HepG2 (cell line): ENCODE measurements at regions not wholly inside any gene's neighbourhood (a gene's known extent, or its start where the extent isn't known, plus 50 kb on each side); places are given as distances from the start of the nearest gene placed in this dataset.

Experiments
- ATAC-seq: fragments of 200-7000 bp; cut with Tn5 transposase; 3 replicates; pipeline ENCODE4 v1.9.1; 2020; ENCODE audit warnings: mild to moderate bottlenecking, moderate library complexity
- BruUV-seq: library from RNA; stranded (reverse); fragments of 400-500 nt; replicated peaks from 2 replicates; lab custom pipeline; 2021; lab: Mats Ljungman, UMichigan
- CTCF ChIA-PET: fragments of 300-600 bp; formaldehyde crosslinking; extraction: SDS; loops from one replicate; lab custom pipeline; 2021; ENCODE audit warnings: low total read pairs, inconsistent platforms, low intra/inter-chr PET ratio; lab: Yijun Ruan, JAX
- POLR2A ChIA-PET: fragments of 350-600 bp; sonication (Branson Sonifier 250); formaldehyde crosslinking; loops from one replicate; lab custom pipeline; 2020; ENCODE audit warnings: antibody characterized with exemption, inconsistent platforms; lab: Yijun Ruan, JAX
- DNase-seq: peaks from one replicate; pipeline ENCODE4 v3.0.0-alpha.2; 2015; ENCODE audit warnings: low spot score
- FAIRE-seq: peaks from 3 replicates; lab custom pipeline; 2011; peaks lifted over from hg19 to GRCh38; lab: Jason Lieb, UNC
- H2AFZ ChIP-seq: one replicate; pipeline ENCODE4 v1.6.1; 2011; ENCODE audit warnings: low read length, inconsistent platforms
- H3K27ac ChIP-seq: fragments of 300-600 bp; 3 replicates; pipeline ENCODE4 v1.8.0; 2011; ENCODE audit warnings: mixed run types, mild to moderate bottlenecking, mixed read lengths, low read length, inconsistent platforms; ENCODE audit not compliant: insufficient read depth; ENCODE audit errors: extremely low read length
- H3K27me3 ChIP-seq, 2 experiments: fragments of 200-600 bp in 1 of 2; 2 replicates in 1 of 2; 3 replicates in 1 of 2; pipeline versions ENCODE4 v1.6.0 to v1.8.0; 2011; ENCODE audit warnings: low read length in 2 of 2, mild to moderate bottlenecking in 2 of 2, moderate library complexity in 2 of 2, inconsistent platforms in 1 of 2; ENCODE audit not compliant: insufficient read depth in 2 of 2, control insufficient read depth in 1 of 2
- H3K36me3 ChIP-seq, 2 experiments: fragments of 200-600 bp in 1 of 2; replicated peaks in 1 of 2; 2 replicates in 1 of 2; 3 replicates in 1 of 2; pipeline versions ENCODE4 v1.5.1 to v1.8.0; 2011; ENCODE audit warnings: low read length in 2 of 2, inconsistent platforms in 1 of 2; ENCODE audit not compliant: insufficient read depth in 2 of 2, control insufficient read depth in 1 of 2
- H3K4me1 ChIP-seq: 2 replicates; pipeline ENCODE4 v1.5.1; 2012; ENCODE audit warnings: low read length, inconsistent platforms; ENCODE audit not compliant: insufficient read depth
- H3K4me2 ChIP-seq: 2 replicates; pipeline ENCODE4 v1.6.0; 2011; ENCODE audit warnings: low read depth, low read length, inconsistent platforms
- H3K4me3 ChIP-seq, 3 experiments: fragments of 200-600 bp in 1 of 3; sonication (generic), shearing (Covaris generic) in 1 of 3; replicated peaks in 1 of 3; 2 replicates each; pipeline ENCODE4 v1.5.1; 2011 to 2016; ENCODE audit warnings: low read length in 3 of 3, inconsistent platforms in 2 of 3, low read depth in 2 of 3, mild to moderate bottlenecking in 2 of 3, control low read depth in 1 of 3, mixed read lengths in 1 of 3; ENCODE audit not compliant: insufficient read depth in 1 of 3
- H3K79me2 ChIP-seq: one replicate; pipeline ENCODE4 v1.6.1; 2011; ENCODE audit warnings: low read length, inconsistent platforms; ENCODE audit not compliant: insufficient read depth
- H3K9ac ChIP-seq: 2 replicates; pipeline ENCODE4 v1.6.0; 2011; ENCODE audit warnings: mild to moderate bottlenecking, low read depth, low read length, inconsistent platforms; ENCODE audit not compliant: insufficient read depth
- H3K9me3 ChIP-seq: 2 replicates; pipeline ENCODE4 v1.5.1; 2012; ENCODE audit warnings: mild to moderate bottlenecking, low read length
- H4K20me1 ChIP-seq: 2 replicates; pipeline ENCODE4 v1.6.0; 2011; ENCODE audit warnings: inconsistent platforms, mild to moderate bottlenecking, low read length, moderate library complexity; ENCODE audit not compliant: insufficient read depth
- DMTF1 ChIP-seq: sonication (generic); formaldehyde crosslinking; IDR thresholded peaks from 2 replicates; pipeline ENCODE4 v1.4.0; 2020; ENCODE audit warnings: mild to moderate bottlenecking, missing genetic modification reagents
- HNRNPH1 ChIP-seq: fragments of 200-400 bp; formaldehyde crosslinking; optimal IDR thresholded peaks from 2 replicates; pipeline ENCODE3; 2017; ENCODE audit warnings: mild to moderate bottlenecking, low read depth, low read length
- KDM3A ChIP-seq: IDR thresholded peaks from 2 replicates; pipeline ENCODE4 v1.6.1; 2018; ENCODE audit warnings: low read depth, missing compliant biosample characterization
- NFRKB ChIP-seq: fragments of 450-650 bp; IDR thresholded peaks from 2 replicates; pipeline ENCODE4 v1.6.1; 2017
- NR2F1 ChIP-seq, 2 experiments: fragments of 450-650 bp in 1 of 2; formaldehyde crosslinking in 1 of 2; IDR thresholded peaks; 2 replicates each; pipeline versions ENCODE4 v1.5.0 to v1.6.1; 2016 to 2020; ENCODE audit warnings: mild to moderate bottlenecking in 1 of 2, missing compliant biosample characterization in 1 of 2, missing genetic modification reagents in 1 of 2, moderate library complexity in 1 of 2
- YEATS4 ChIP-seq: sonication (generic); formaldehyde crosslinking; IDR thresholded peaks from 2 replicates; pipeline ENCODE4 v1.4.0; 2020; ENCODE audit warnings: missing genetic modification reagents, borderline replicate concordance
- ZEB1 ChIP-seq: IDR thresholded peaks from 2 replicates; pipeline ENCODE4 v1.6.1; 2012; ENCODE audit warnings: mild to moderate bottlenecking, low read depth, inconsistent platforms; ENCODE audit not compliant: insufficient replicate concordance
- ZFP36L1 ChIP-seq: sonication (generic); formaldehyde crosslinking; IDR thresholded peaks from 2 replicates; pipeline ENCODE4 v1.8.0; 2022; ENCODE audit warnings: mild to moderate bottlenecking, missing genetic modification reagents, moderate library complexity
- ZNF18 ChIP-seq: sonication (generic); formaldehyde crosslinking; IDR thresholded peaks from 2 replicates; pipeline ENCODE4 v1.8.0; 2022; ENCODE audit warnings: mild to moderate bottlenecking, missing genetic modification reagents; ENCODE audit not compliant: insufficient replicate concordance
- ZNF569 ChIP-seq: sonication (generic); formaldehyde crosslinking; IDR thresholded peaks from 2 replicates; pipeline ENCODE4 v1.5.0; 2020; ENCODE audit warnings: mild to moderate bottlenecking, missing genetic modification reagents, moderate library complexity, borderline replicate concordance
- ZNF773 ChIP-seq: sonication (generic); formaldehyde crosslinking; IDR thresholded peaks from 2 replicates; pipeline ENCODE4 v1.4.0; 2020; ENCODE audit warnings: missing genetic modification reagents, borderline replicate concordance
- ZNF781 ChIP-seq: sonication (generic); formaldehyde crosslinking; IDR thresholded peaks from 2 replicates; pipeline ENCODE4 v1.5.1; 2020; ENCODE audit warnings: borderline replicate concordance, mild to moderate bottlenecking, missing genetic modification reagents; ENCODE audit errors: not compliant biosample characterization
- ZSCAN31 ChIP-seq: sonication (generic); formaldehyde crosslinking; IDR thresholded peaks from 2 replicates; pipeline ENCODE4 v1.5.0; 2020; ENCODE audit warnings: low read depth, mild to moderate bottlenecking, missing genetic modification reagents
- WGBS: methylation state at CpG from one replicate; pipeline ENCODE4 v1.1.6; 2017; ENCODE audit warnings: low lambda C conversion rate; 5-methylcytosine and 5-hydroxymethylcytosine counted together
- in situ Hi-C: cut with HindIII; loops from 2 replicates; pipeline ENCODE4 v1.10.0; 2017; ENCODE audit warnings: low pct_unique_long_range_greater_than_20kb; ENCODE audit not compliant: extremely low pct_ligation_motif_present
- intact Hi-C: fragments of 100-400 bp; cut with micrococcal nuclease; formaldehyde crosslinking; loops from one replicate; pipeline ENCODE4 v1.10.0; 2022; ENCODE audit not compliant: unreplicated experiment
- TF ChIP-seq, protein P1 (sequence below): sonication (generic); formaldehyde crosslinking; IDR thresholded peaks from 2 replicates; pipeline ENCODE4 v1.5.0; 2020; ENCODE audit warnings: mild to moderate bottlenecking, missing genetic modification reagents
- TF ChIP-seq, protein P2 (sequence below): sonication (generic); formaldehyde crosslinking; IDR thresholded peaks from 2 replicates; pipeline ENCODE4 v1.4.0; 2020; ENCODE audit warnings: missing genetic modification reagents
- TF ChIP-seq, protein P3 (sequence below): sonication (generic); formaldehyde crosslinking; IDR thresholded peaks from 2 replicates; pipeline ENCODE4 v1.8.0; 2022; ENCODE audit warnings: missing genetic modification reagents, low read depth, mild to moderate bottlenecking, borderline replicate concordance

DNA sequence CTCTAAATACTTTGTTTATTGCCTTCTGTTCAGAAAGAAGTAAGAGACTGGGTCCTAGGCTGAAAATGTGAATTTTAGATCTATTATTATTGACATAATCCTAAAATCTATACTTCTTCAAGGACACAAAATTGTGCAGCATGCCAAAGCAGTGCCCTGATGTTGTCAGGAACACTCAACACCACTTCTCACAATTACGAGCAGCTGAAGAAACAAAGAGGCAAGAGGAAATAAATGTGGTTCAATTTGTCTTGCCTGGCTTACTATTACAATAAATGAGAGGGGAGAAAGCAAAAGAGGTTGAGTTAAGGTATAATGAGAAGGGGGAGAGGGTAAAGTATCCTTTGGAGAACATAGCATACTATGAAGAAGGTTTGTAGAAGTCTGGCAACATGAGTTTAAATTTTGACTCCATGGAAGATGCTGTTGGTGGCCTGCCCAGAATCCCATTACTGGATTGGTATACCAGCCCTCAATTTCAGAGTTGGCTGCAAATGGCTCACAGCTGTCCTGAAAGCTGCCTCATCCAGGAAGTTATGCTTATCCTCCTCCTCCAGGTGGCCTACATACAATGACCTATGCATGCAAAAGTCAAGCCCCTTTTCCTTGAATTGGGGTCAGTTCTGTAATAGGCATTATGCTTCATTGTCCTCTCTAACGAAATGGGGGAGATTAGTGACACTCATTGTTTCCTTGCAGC, 274.6 kb upstream of the SMIM30 start:
- Histone ChIP-seq H3K9me3 (peaks cover 8% of the 10 kb centered on the region; the same call in 1 of the 2 replicates), H2AFZ (no peak overlapping the region), H3K4me1 (no peaks in the 10 kb centered on the region), H3K27ac (no peak overlapping the region), H3K4me2 (no peak overlapping the region), H3K27me3 (no peaks in the 10 kb centered on the region; a peak in 1 of 5 replicates), H3K36me3 (no peaks in the 10 kb centered on the region), H3K4me3 (no peak overlapping the region), H3K9ac (no peak overlapping the region), H4K20me1 (no peaks in the 10 kb centered on the region), H3K79me2 (no peaks in the 10 kb centered on the region)
- in situ Hi-C loops (no loop called here), intact Hi-C loops (no loop called here)
- ATAC-seq: no peak
- ChIA-PET CTCF (no interaction called here), POLR2A (no interaction called here)
- no peak for FAIRE-seq
- 1% methylated on average over 2 of the region's 2 CpGs for WGBS
- BruUV-seq: no TSS peak
- no peak for DNase-seq
- TF ChIP-seq DMTF1 (CRISPR knock-in tag) (no peak), ZNF569 (no peak), ZNF773 (no peak), HNRNPH1 (no peak), ZNF18 (no peak), ZEB1 (no peak), ZSCAN31 (no peak), KDM3A (CRISPR knock-in tag) (no peak), NFRKB (no peak), ZNF781 (CRISPR knock-in tag) (no peak), NR2F1 (CRISPR knock-in tag; IDR thresholded peaks at IDR 0.05) (no peak), ZFP36L1 (no peak), YEATS4 (CRISPR knock-in tag) (no peak)
- TF ChIP-seq, protein P1, sequence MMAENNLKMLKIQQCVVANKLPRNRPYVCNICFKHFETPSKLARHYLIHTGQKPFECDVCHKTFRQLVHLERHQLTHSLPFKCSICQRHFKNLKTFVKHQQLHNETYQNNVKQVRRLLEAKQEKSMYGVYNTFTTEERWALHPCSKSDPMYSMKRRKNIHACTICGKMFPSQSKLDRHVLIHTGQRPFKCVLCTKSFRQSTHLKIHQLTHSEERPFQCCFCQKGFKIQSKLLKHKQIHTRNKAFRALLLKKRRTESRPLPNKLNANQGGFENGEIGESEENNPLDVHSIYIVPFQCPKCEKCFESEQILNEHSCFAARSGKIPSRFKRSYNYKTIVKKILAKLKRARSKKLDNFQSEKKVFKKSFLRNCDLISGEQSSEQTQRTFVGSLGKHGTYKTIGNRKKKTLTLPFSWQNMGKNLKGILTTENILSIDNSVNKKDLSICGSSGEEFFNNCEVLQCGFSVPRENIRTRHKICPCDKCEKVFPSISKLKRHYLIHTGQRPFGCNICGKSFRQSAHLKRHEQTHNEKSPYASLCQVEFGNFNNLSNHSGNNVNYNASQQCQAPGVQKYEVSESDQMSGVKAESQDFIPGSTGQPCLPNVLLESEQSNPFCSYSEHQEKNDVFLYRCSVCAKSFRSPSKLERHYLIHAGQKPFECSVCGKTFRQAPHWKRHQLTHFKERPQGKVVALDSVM (CRISPR knock-in tag): no peak
- TF ChIP-seq, protein P2, sequence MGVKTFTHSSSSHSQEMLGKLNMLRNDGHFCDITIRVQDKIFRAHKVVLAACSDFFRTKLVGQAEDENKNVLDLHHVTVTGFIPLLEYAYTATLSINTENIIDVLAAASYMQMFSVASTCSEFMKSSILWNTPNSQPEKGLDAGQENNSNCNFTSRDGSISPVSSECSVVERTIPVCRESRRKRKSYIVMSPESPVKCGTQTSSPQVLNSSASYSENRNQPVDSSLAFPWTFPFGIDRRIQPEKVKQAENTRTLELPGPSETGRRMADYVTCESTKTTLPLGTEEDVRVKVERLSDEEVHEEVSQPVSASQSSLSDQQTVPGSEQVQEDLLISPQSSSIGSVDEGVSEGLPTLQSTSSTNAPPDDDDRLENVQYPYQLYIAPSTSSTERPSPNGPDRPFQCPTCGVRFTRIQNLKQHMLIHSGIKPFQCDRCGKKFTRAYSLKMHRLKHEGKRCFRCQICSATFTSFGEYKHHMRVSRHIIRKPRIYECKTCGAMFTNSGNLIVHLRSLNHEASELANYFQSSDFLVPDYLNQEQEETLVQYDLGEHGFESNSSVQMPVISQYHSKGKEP (CRISPR knock-in tag): no peak
- TF ChIP-seq, protein P3, sequence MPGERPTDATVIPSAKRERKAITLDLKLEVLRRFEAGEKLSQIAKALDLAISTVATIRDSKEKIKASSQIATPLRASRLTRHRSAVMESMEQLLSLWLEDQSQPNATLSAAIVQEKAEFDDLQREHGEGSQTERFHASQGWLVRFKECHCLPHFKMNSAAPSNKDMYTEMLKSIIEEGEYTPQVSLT (CRISPR knock-in tag): no peak
